ENCODE measurements at regions not wholly inside any gene's neighbourhood (a gene's known extent, or its start where the extent isn't known, plus 50 kb on each side); places are given as distances from the start of the nearest gene placed in this dataset.

GRCh38 chr3:72580246-72580756, 267.9 kb downstream of the SHQ1 start:
- Histone ChIP-seq H3K9me3 (ENCODE audit: low read length) (no peaks in the 10 kb centered on the region), H3K27ac (ENCODE audit: low read length) (no peak overlapping the region), H2AFZ (ENCODE audit: low read length) (no peak overlapping the region), H3K4me3 (ENCODE audit: low read length) (no peak overlapping the region), H3K4me2 (ENCODE audit: low read depth, low read length, poor library complexity, severe bottlenecking) (no peak overlapping the region), H3K9ac (ENCODE audit: low read length) (no peak overlapping the region), H3K4me1 (ENCODE audit: low read length) (no peaks in the 10 kb centered on the region), H3K36me3 (ENCODE audit: insufficient read depth, low read length) (no peaks in the 10 kb centered on the region), H3K9me2 (replicated peaks; ENCODE audit: insufficient read depth, low read length) (no peaks in the 10 kb centered on the region), H3K27me3 (ENCODE audit: low read length) (no peaks in the 10 kb centered on the region; the same call in 1 of the 2 replicates), H3K79me2 (ENCODE audit: low read length) (no peaks in the 10 kb centered on the region), H4K20me1 (ENCODE audit: insufficient read depth, low read depth, low read length) (no peaks in the 10 kb centered on the region)
- no peak for DNase-seq

GRCh38 chr3:72579581-72580245, 268.5 kb downstream of the SHQ1 start:
- Histone ChIP-seq H3K9ac (ENCODE audit: low read length) (no peak overlapping the region), H4K20me1 (ENCODE audit: insufficient read depth, low read depth, low read length) (no peaks in the 10 kb centered on the region), H3K79me2 (ENCODE audit: low read length) (no peaks in the 10 kb centered on the region), H3K9me2 (replicated peaks; ENCODE audit: insufficient read depth, low read length) (no peaks in the 10 kb centered on the region), H3K9me3 (ENCODE audit: low read length) (no peaks in the 10 kb centered on the region), H3K36me3 (ENCODE audit: insufficient read depth, low read length) (no peaks in the 10 kb centered on the region), H3K4me2 (ENCODE audit: low read depth, low read length, poor library complexity, severe bottlenecking) (no peak overlapping the region), H3K4me3 (ENCODE audit: low read length) (no peak overlapping the region), H3K4me1 (ENCODE audit: low read length) (no peaks in the 10 kb centered on the region), H3K27ac (ENCODE audit: low read length) (no peak overlapping the region), H2AFZ (ENCODE audit: low read length) (no peak overlapping the region), H3K27me3 (ENCODE audit: low read length) (no peaks in the 10 kb centered on the region; the same call in 1 of the 2 replicates)
- no peak for DNase-seq

- Histone ChIP-seq H3K4me3 (ENCODE audit: low read length) (no peak overlapping the region), H3K9me3 (ENCODE audit: low read length) (no peaks in the 10 kb centered on the region), H3K4me2 (ENCODE audit: low read depth, low read length, poor library complexity, severe bottlenecking) (no peak overlapping the region), H3K27me3 (ENCODE audit: low read length) (no peaks in the 10 kb centered on the region; the same call in 1 of the 2 replicates), H4K20me1 (ENCODE audit: insufficient read depth, low read depth, low read length) (no peaks in the 10 kb centered on the region), H3K79me2 (ENCODE audit: low read length) (no peaks in the 10 kb centered on the region), H3K36me3 (ENCODE audit: insufficient read depth, low read length) (no peaks in the 10 kb centered on the region), H3K9ac (ENCODE audit: low read length) (no peak overlapping the region), H2AFZ (ENCODE audit: low read length) (no peak overlapping the region), H3K27ac (ENCODE audit: low read length) (no peak overlapping the region), H3K4me1 (ENCODE audit: low read length) (no peaks in the 10 kb centered on the region), H3K9me2 (replicated peaks; ENCODE audit: insufficient read depth, low read length) (no peaks in the 10 kb centered on the region)
- no peak for DNase-seq
Observed at GRCh38 chr3:72579191-72579580, 269.1 kb downstream of the SHQ1 start.

DNA sequence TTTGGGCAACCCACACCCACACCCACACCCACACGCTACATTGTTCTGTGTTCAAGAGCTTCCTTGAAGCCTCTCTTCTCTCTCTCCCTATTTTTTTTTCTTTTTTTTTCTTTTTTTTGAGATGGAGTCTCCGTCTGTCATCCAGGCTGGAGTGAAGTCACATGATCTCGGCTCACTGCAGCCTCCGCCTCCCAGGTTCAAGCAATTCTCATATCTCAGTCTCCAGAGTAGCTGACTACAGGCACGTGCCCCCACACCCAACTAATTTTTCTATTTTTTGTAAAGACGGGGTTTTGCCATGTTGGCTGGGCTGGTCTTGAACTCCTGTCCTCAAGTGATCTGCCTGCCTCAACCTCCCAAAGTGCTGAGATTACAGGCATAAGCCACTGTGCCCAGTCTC, 271.1 kb downstream of the SHQ1 start:
- no peak for DNase-seq
- Histone ChIP-seq H3K9me2 (replicated peaks; ENCODE audit: insufficient read depth, low read length) (no peaks in the 10 kb centered on the region), H2AFZ (ENCODE audit: low read length) (no peak overlapping the region), H3K36me3 (ENCODE audit: insufficient read depth, low read length) (no peaks in the 10 kb centered on the region), H3K27me3 (ENCODE audit: low read length) (no peaks in the 10 kb centered on the region; the same call in 1 of the 2 replicates), H3K9me3 (ENCODE audit: low read length) (no peaks in the 10 kb centered on the region), H4K20me1 (ENCODE audit: insufficient read depth, low read depth, low read length) (no peaks in the 10 kb centered on the region), H3K9ac (ENCODE audit: low read length) (no peak overlapping the region), H3K4me1 (ENCODE audit: low read length) (no peaks in the 10 kb centered on the region), H3K27ac (ENCODE audit: low read length) (no peak overlapping the region), H3K4me2 (ENCODE audit: low read depth, low read length, poor library complexity, severe bottlenecking) (no peak overlapping the region), H3K4me3 (ENCODE audit: low read length) (no peak overlapping the region), H3K79me2 (ENCODE audit: low read length) (no peaks in the 10 kb centered on the region)

DNA sequence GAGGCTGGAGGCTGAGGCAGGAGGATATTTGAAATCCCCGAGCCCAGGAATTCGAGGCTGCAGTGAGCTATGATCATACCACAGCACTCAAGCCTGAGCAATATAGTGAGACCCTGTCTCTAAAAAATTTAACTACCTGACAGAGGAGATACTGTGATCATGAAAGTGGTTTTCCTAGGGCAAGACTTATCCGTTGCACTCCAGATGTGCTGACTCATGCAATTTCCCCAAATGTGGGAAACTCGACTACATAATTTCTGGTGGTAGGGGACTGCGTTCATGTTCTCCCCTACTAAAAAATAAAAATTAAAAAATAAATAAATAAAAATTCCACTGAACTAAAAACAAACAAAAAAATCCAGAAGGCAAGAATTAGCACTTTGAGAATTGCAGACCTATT, 271.7 kb downstream of the SHQ1 start:
- H3K9me3 ChIP-seq (ENCODE audit: low read length): no peaks in the 10 kb centered on the region
- no peak overlapping the region for H2AFZ ChIP-seq (ENCODE audit: low read length)
- H3K9ac ChIP-seq (ENCODE audit: low read length): no peak overlapping the region

DNA sequence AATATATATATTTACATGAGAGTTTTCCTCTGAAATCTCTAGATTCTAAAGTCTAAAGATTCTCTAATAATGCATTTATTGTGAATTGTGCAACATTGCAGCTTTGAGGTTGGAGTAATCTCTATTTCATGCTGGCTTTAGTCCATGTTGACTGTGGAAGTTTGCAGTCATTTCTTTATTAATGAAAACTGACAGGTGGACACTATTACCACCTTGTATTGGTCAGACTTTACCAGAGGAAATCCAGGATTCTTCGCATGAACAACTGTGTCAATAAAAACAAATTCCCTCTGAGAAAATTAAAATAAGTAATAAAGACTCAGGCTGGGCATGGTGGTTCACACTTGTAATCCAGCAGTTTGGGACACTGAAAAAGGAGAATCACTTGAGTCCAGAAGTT, 274.1 kb downstream of the SHQ1 start:
- H3K9me2 ChIP-seq (replicated peaks; ENCODE audit: insufficient read depth, low read length): no peaks in the 10 kb centered on the region
- no peak overlapping the region for H3K9ac ChIP-seq (ENCODE audit: low read length)
- no peaks in the 10 kb centered on the region for H3K4me1 ChIP-seq (ENCODE audit: low read length)
- H3K27me3 ChIP-seq (ENCODE audit: low read length): no peaks in the 10 kb centered on the region
- no peak overlapping the region for H2AFZ ChIP-seq (ENCODE audit: low read length)
- H3K79me2 ChIP-seq (ENCODE audit: low read length): no peaks in the 10 kb centered on the region
- no peaks in the 10 kb centered on the region for H3K9me3 ChIP-seq (ENCODE audit: low read length)
- H4K20me1 ChIP-seq (ENCODE audit: insufficient read depth, low read depth, low read length): no peaks in the 10 kb centered on the region
- no peak for DNase-seq
- H3K4me2 ChIP-seq (ENCODE audit: low read depth, low read length, poor library complexity, severe bottlenecking): no peak overlapping the region
- H3K36me3 ChIP-seq (ENCODE audit: insufficient read depth, low read length): no peaks in the 10 kb centered on the region
- H3K27ac ChIP-seq (ENCODE audit: low read length): no peak overlapping the region
- no peak overlapping the region for H3K4me3 ChIP-seq (ENCODE audit: low read length)

More for the DNA sequence above, 271.7 kb downstream of the SHQ1 start:
- Histone ChIP-seq H3K79me2 (ENCODE audit: low read length) (no peaks in the 10 kb centered on the region), H3K27ac (ENCODE audit: low read length) (no peak overlapping the region), H3K9me2 (replicated peaks; ENCODE audit: insufficient read depth, low read length) (no peaks in the 10 kb centered on the region), H3K4me2 (ENCODE audit: low read depth, low read length, poor library complexity, severe bottlenecking) (no peak overlapping the region), H3K36me3 (ENCODE audit: insufficient read depth, low read length) (no peaks in the 10 kb centered on the region), H4K20me1 (ENCODE audit: insufficient read depth, low read depth, low read length) (no peaks in the 10 kb centered on the region), H3K4me3 (ENCODE audit: low read length) (no peak overlapping the region), H3K4me1 (ENCODE audit: low read length) (no peaks in the 10 kb centered on the region), H3K27me3 (ENCODE audit: low read length) (no peaks in the 10 kb centered on the region; the same call in 1 of the 2 replicates)
- no peak for DNase-seq

DNA sequence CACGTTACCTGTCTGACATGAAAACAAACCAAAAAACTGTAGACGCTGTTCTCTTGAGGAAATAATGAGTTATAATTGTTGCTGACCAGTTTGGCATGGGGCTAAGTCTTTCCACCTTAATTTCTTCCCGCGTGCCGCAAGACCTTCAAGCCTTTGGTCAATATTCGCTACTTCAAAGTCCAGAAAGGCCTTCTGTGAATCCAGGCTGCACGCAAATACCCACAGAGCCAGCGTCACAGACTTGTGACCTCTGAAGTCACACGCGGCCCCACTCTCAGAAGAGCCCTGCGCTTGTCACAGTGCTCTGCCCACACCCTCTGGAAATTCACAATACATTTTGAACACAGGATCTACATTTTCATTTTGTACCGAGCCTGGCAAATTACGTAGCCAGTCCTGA, 275.2 kb downstream of the SHQ1 start:
- no peaks in the 10 kb centered on the region for H3K27me3 ChIP-seq (ENCODE audit: low read length)

DNA sequence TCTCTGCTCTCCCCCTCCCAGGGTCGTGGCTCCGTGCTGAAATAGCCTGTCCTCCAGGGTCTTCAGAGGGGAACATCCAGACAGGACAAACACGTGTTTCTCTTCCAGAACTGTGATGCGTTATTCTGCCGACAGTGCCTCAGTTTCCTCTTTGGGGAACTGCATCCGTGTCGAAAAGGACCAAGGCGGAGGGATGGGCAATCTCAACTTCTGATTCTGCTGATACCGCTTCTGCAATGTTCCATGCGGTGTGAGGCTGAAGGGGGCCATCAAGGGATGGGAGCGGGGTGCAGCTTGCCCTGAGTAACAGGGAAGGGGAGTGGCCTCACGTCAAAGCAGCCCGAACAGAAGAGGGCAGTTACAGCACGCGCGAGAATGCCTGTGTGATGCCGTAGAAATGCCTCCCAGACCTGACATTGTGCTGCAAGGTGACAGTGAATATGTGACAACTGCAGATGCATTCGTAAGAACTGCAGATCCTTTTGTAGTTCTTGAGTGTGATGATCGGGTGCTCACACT, 275.7 kb downstream of the SHQ1 start:
- Histone ChIP-seq H3K36me3 (ENCODE audit: insufficient read depth, low read length) (no peaks in the 10 kb centered on the region), H3K27ac (ENCODE audit: low read length) (no peak overlapping the region), H3K79me2 (ENCODE audit: low read length) (no peaks in the 10 kb centered on the region), H3K9me3 (ENCODE audit: low read length) (no peaks in the 10 kb centered on the region), H3K4me3 (ENCODE audit: low read length) (no peak overlapping the region), H4K20me1 (ENCODE audit: insufficient read depth, low read depth, low read length) (no peaks in the 10 kb centered on the region), H3K9ac (ENCODE audit: low read length) (no peak overlapping the region), H2AFZ (ENCODE audit: low read length) (no peak overlapping the region), H3K9me2 (replicated peaks; ENCODE audit: insufficient read depth, low read length) (no peaks in the 10 kb centered on the region), H3K27me3 (ENCODE audit: low read length) (no peaks in the 10 kb centered on the region), H3K4me2 (ENCODE audit: low read depth, low read length, poor library complexity, severe bottlenecking) (no peak overlapping the region), H3K4me1 (ENCODE audit: low read length) (no peaks in the 10 kb centered on the region)
- DNase-seq: no peak

More for the DNA sequence above, 275.2 kb downstream of the SHQ1 start:
- H2AFZ ChIP-seq (ENCODE audit: low read length): no peak overlapping the region
- H3K9me3 ChIP-seq (ENCODE audit: low read length): no peaks in the 10 kb centered on the region
- H3K9ac ChIP-seq (ENCODE audit: low read length): no peak overlapping the region
- H3K9me2 ChIP-seq (replicated peaks; ENCODE audit: insufficient read depth, low read length): no peaks in the 10 kb centered on the region
- no peak overlapping the region for H3K27ac ChIP-seq (ENCODE audit: low read length)
- no peak for DNase-seq
- H3K4me2 ChIP-seq (ENCODE audit: low read depth, low read length, poor library complexity, severe bottlenecking): no peak overlapping the region
- no peak overlapping the region for H3K4me3 ChIP-seq (ENCODE audit: low read length)
- H3K36me3 ChIP-seq (ENCODE audit: insufficient read depth, low read length): no peaks in the 10 kb centered on the region
- no peaks in the 10 kb centered on the region for H4K20me1 ChIP-seq (ENCODE audit: insufficient read depth, low read depth, low read length)
- H3K79me2 ChIP-seq (ENCODE audit: low read length): no peaks in the 10 kb centered on the region
- no peaks in the 10 kb centered on the region for H3K4me1 ChIP-seq (ENCODE audit: low read length)
